Psoas muscle (tissue), 7 donors: ENCODE measurements at regions not wholly inside any gene's neighbourhood (a gene's known extent, or its start where the extent isn't known, plus 50 kb on each side); places are given as distances from the start of the nearest gene placed in this dataset.

Source experiments
- ATAC-seq, 4 donors: fragments of 200-7000 bp; cut with Tn5 transposase; one replicate each; pipeline ENCODE4 v1.9.1; 2020; ENCODE audit warnings: moderate library complexity in 3 of 4, mild to moderate bottlenecking in 2 of 4
- DNase-seq, 2 donors: peaks; one replicate each; pipeline ENCODE4 v3.0.0-alpha.2; 2020
- H3K27ac ChIP-seq: fragments of 200-600 bp; one replicate; pipeline ENCODE4 v1.8.0; 2022
- H3K27me3 ChIP-seq, 3 donors: fragments of 200-600 bp in 1 of 3; one replicate each; pipeline versions ENCODE4 v1.6.1 to v1.8.0; 2013 to 2022; ENCODE audit warnings: low read length in 2 of 3, mild to moderate bottlenecking in 2 of 3, moderate library complexity in 1 of 3; ENCODE audit not compliant: insufficient read depth in 3 of 3
- H3K36me3 ChIP-seq, 2 donors: fragments of 200-600 bp in 1 of 2; one replicate each; pipeline versions ENCODE4 v1.6.1 to v1.8.0; 2013 to 2022; ENCODE audit warnings: low read depth in 1 of 2, mild to moderate bottlenecking in 1 of 2, moderate library complexity in 1 of 2; ENCODE audit not compliant: insufficient read depth in 1 of 2
- H3K4me1 ChIP-seq: fragments of 200-600 bp; one replicate; pipeline ENCODE4 v1.8.0; 2022
- H3K4me3 ChIP-seq: fragments of 200-600 bp; one replicate; pipeline ENCODE4 v1.8.0; 2022; ENCODE audit warnings: mild to moderate bottlenecking
- H3K9me3 ChIP-seq: fragments of 200-600 bp; one replicate; pipeline ENCODE4 v1.8.0; 2022
- WGBS, 3 donors: extraction: QIAGEN DNeasy Blood & Tissue Kit; methylation state at CpG; one replicate each; pipeline versions ENCODE4 v1.1.6 to v1.1.7; 2013; 5-methylcytosine and 5-hydroxymethylcytosine counted together
- intact Hi-C, 2 donors: fragments of 100-400 bp; cut with DNase I; formaldehyde crosslinking; loops; one replicate each; pipeline versions ENCODE4 v1.11.0 to v1.14.2; 2022
- TF ChIP-seq, protein P1 (sequence below): fragments of 200-600 bp; IDR thresholded peaks from one replicate; pipeline ENCODE4 v1.8.0; 2022; ENCODE audit warnings: antibody characterized with exemption
- donor health status: healthy with polysubstance abuse.
- donor health status: DM: no; HTN: no; CAD: no; lungs with moderate emphysema.
- donor health status: Bipolar disorder and iron deficiency.
- donor health status: healthy.
- donor health status: DM: yes; HTN: yes; CAD: no.
- donor health status: DM: no; HTN: no; CAD: no.
- donor health status: DM: yes; HTN: yes; CAD: no.

DNA sequence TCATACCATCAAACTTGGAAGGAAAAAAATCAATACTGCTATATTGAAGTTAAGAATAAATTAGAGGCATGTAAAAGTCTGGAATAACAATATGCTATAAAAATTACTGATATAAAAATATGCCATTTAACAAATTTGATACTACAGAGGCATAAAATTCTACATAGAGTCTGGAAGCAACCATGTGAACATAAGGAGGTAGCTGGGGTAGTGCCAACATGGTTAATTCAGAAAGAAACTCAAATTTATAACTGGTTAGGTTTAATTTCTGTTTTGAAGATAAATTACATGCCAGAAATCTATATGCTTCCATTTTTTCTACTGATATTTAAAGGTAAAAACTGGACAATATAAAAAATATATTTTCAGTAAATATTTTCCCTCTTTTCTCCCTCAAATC is 103.1 kb upstream of the NR4A3 start:
- H3K4me3 ChIP-seq, result no peak overlapping the region
- intact Hi-C loops, result no loop called here
- H3K4me1 ChIP-seq, result no peaks in the 10 kb centered on the region
- DNase-seq, result no peak
- no peak overlapping the region for H3K27ac ChIP-seq
- H3K27me3 ChIP-seq, result no peaks in the 10 kb centered on the region
- H3K36me3 ChIP-seq, result no peaks in the 10 kb centered on the region
- TF ChIP-seq, protein P1, sequence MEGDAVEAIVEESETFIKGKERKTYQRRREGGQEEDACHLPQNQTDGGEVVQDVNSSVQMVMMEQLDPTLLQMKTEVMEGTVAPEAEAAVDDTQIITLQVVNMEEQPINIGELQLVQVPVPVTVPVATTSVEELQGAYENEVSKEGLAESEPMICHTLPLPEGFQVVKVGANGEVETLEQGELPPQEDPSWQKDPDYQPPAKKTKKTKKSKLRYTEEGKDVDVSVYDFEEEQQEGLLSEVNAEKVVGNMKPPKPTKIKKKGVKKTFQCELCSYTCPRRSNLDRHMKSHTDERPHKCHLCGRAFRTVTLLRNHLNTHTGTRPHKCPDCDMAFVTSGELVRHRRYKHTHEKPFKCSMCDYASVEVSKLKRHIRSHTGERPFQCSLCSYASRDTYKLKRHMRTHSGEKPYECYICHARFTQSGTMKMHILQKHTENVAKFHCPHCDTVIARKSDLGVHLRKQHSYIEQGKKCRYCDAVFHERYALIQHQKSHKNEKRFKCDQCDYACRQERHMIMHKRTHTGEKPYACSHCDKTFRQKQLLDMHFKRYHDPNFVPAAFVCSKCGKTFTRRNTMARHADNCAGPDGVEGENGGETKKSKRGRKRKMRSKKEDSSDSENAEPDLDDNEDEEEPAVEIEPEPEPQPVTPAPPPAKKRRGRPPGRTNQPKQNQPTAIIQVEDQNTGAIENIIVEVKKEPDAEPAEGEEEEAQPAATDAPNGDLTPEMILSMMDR, result no peak
- H3K9me3 ChIP-seq, result no peaks in the 10 kb centered on the region
- ATAC-seq, result no peak

DNA sequence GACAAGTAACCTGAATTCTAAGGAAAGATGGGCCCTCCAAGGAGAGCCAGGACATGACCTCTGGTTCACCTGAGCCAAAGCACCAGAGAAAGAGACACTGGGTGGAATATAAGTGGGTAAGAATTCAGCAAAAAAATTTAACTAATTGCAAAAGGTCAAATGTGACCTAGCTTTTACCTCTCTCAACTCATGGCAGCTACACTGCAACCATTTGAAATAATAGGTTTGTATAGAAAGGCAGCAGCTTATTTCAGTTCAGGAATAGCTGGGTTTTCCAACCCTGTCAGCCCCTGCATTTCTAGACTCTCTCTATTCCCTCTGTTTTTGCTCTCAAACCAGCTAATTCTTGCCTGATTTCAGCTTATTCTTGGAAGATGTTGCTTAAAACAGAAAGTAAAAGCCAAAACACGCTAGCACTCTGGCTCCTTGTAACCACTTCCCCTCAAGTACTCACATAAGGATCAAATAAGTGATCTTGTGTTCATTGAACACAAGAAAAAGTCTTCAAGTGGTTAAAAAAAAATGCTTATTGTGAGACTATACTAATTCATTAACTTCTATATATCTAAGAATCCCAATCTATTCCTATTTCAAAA is 101.1 kb upstream of the NR4A3 start:
- Histone ChIP-seq H3K27me3 (no peaks in the 10 kb centered on the region), H3K4me1 (no peaks in the 10 kb centered on the region), H3K36me3 (no peaks in the 10 kb centered on the region), H3K4me3 (peak overlapping the region; percentile 38), H3K27ac (peak overlapping the region; percentile 4), H3K9me3 (no peaks in the 10 kb centered on the region)
- no peak for DNase-seq
- intact Hi-C loops, result no loop called here
- TF ChIP-seq, protein P1, result no peak
- no peak for ATAC-seq
- 39 to 55% (median 45%) methylated on average over 1 of the region's 1 CpG for WGBS, 3 donors

DNA sequence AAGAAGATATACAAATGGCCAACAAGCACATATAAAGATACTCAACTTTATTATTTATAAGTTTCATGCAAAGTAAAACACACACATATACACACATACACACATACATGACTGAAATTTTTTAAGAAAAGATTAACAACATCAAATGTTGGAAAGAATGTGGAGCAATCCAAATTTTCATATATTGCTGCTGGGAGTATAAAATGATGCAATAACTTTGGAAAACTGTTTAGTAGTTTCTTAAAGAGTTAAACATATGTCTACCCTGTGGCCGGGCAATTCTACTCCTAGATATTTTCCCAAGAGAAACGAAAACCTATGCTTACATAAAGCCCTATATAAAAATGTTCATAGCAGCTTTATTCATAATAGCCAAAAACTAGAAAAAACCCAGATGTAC is 99.8 kb upstream of the NR4A3 start:
- H3K36me3 ChIP-seq, result no peaks in the 10 kb centered on the region
- H3K27ac ChIP-seq, result no peak overlapping the region
- ATAC-seq (no peak), DNase-seq (no peak)
- intact Hi-C loops, result no loop called here
- no peaks in the 10 kb centered on the region for H3K9me3 ChIP-seq
- no peak overlapping the region for H3K4me3 ChIP-seq
- no peaks in the 10 kb centered on the region for H3K27me3 ChIP-seq
- no peaks in the 10 kb centered on the region for H3K4me1 ChIP-seq
- TF ChIP-seq, protein P1, result no peak
- WGBS, 3 donors, result 47 to 62% (median 56%) methylated on average over 2 of the region's 2 CpGs

DNA sequence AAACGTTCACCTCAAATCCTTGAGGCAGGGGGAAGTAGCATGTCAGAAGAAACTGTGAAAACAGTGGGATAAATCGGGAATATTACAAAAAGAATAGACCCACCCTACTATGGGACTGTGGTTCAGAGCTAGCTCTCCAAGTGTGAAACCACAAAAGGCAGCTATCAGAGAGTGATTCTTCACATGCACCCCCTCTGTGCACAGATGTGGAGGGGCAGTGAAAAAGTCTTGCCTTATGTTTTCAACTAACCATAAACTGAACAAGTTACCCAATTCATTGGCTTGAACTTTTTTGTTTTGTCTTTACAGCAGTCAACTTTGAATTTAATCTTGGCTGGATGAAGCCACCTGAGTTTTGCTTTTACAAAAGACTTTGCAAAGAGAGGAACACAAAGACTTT is 98.8 kb upstream of the NR4A3 start:
- H3K4me1 ChIP-seq, result no peaks in the 10 kb centered on the region
- no peaks in the 10 kb centered on the region for H3K27me3 ChIP-seq
- WGBS, 3 donors, result 46 to 63% (median 55%) methylated on average over 2 of the region's 2 CpGs
- H3K9me3 ChIP-seq, result no peaks in the 10 kb centered on the region
- ATAC-seq (no peak), DNase-seq (no peak)
- H3K27ac ChIP-seq, result no peak overlapping the region
- TF ChIP-seq, protein P1, result no peak
- H3K36me3 ChIP-seq, result no peaks in the 10 kb centered on the region
- no peak overlapping the region for H3K4me3 ChIP-seq
- intact Hi-C loops, result no loop called here

DNA sequence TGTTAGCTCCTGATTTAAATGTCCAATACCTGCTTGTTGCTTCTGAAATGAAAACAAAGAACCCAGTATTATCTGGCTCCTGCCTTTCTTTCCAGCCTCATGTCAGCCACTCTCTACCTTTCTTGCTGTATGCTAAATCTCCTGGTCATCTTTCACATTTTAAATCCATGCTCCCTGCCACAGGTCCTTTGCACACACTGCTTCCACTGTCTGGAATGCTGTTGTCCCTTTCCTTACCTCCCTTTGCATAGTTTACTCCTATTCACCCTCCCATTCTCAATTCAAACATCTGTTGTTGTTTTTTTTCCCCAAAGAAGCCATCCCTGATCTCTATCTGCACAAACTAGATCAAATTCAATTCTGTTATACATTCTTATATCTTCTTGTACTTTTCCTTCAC is 97.0 kb upstream of the NR4A3 start:
- H3K4me3 ChIP-seq, result no peak overlapping the region
- no peaks in the 10 kb centered on the region for H3K9me3 ChIP-seq
- H3K4me1 ChIP-seq, result no peaks in the 10 kb centered on the region
- H3K27me3 ChIP-seq, result no peaks in the 10 kb centered on the region
- DNase-seq (no peak), ATAC-seq (no peak)
- intact Hi-C loops, result no loop called here
- TF ChIP-seq, protein P1, result no peak
- H3K27ac ChIP-seq, result no peak overlapping the region
- H3K36me3 ChIP-seq, result no peaks in the 10 kb centered on the region
